Endodermal cell (in vitro differentiated cells): ENCODE measurements at regions not wholly inside any gene's neighbourhood (a gene's known extent, or its start where the extent isn't known, plus 50 kb on each side); places are given as distances from the start of the nearest gene placed in this dataset.

Source experiments
- DNase-seq: peaks from one replicate; pipeline ENCODE4 v3.0.0-alpha.2; 2017
- H3K27ac ChIP-seq: 2 replicates; pipeline ENCODE4 v1.5.1; 2013; ENCODE audit warnings: mild to moderate bottlenecking, low read depth, low read length, moderate library complexity
- H3K27me3 ChIP-seq: 2 replicates; pipeline ENCODE4 v1.6.1; 2013; ENCODE audit warnings: mild to moderate bottlenecking, low read length, moderate library complexity; ENCODE audit not compliant: insufficient read depth, control insufficient read depth, poor library complexity, severe bottlenecking
- H3K36me3 ChIP-seq: 2 replicates; pipeline ENCODE4 v1.7.0; 2013; ENCODE audit warnings: mild to moderate bottlenecking, low read length, moderate library complexity; ENCODE audit not compliant: control insufficient read depth, insufficient read depth
- H3K4me1 ChIP-seq: one replicate; pipeline ENCODE4 v1.7.0; 2013; ENCODE audit warnings: low read length; ENCODE audit not compliant: control insufficient read depth, insufficient read depth
- H3K4me3 ChIP-seq: 2 replicates; pipeline ENCODE4 v1.5.1; 2013; ENCODE audit warnings: mild to moderate bottlenecking, low read length, moderate library complexity
- H3K9ac ChIP-seq: 2 replicates; pipeline ENCODE4 v1.6.1; 2013; ENCODE audit warnings: mild to moderate bottlenecking, low read length, moderate library complexity; ENCODE audit not compliant: poor library complexity, severe bottlenecking; ENCODE audit errors: extremely low read depth
- H3K9me3 ChIP-seq: 2 replicates; pipeline ENCODE4 v1.6.1; 2013; ENCODE audit warnings: mild to moderate bottlenecking, low read length, moderate library complexity; ENCODE audit not compliant: control insufficient read depth
- H3K27ac Mint-ChIP-seq: 2 replicates; pipeline ENCODE4 v1.8.0; 2020; ENCODE audit warnings: mixed read lengths
- H3K27me3 Mint-ChIP-seq: 2 replicates; pipeline ENCODE4 v1.8.0; 2021; ENCODE audit warnings: mild to moderate bottlenecking, mixed read lengths; ENCODE audit not compliant: insufficient read depth
- H3K36me3 Mint-ChIP-seq: 2 replicates; pipeline ENCODE4 v1.8.0; 2020; ENCODE audit warnings: low read depth, mixed read lengths
- H3K4me1 Mint-ChIP-seq: 2 replicates; pipeline ENCODE4 v1.8.0; 2020; ENCODE audit warnings: mixed read lengths
- H3K4me3 Mint-ChIP-seq: 2 replicates; pipeline ENCODE4 v1.8.0; 2020; ENCODE audit warnings: mild to moderate bottlenecking, moderate library complexity, mixed read lengths
- H3K9me3 Mint-ChIP-seq: 2 replicates; pipeline ENCODE4 v1.8.0; 2020; ENCODE audit warnings: mild to moderate bottlenecking, mixed read lengths
- WGBS, 2 experiments: methylation state at CpG; one replicate each; pipeline versions ENCODE4 v1.1.5 to v1.1.7; 2013; ENCODE audit warnings: missing lambda C conversion rate in 2 of 2, mixed read lengths in 1 of 2; ENCODE audit not compliant: insufficient coverage in 1 of 2, insufficient read length in 1 of 2; 5-methylcytosine and 5-hydroxymethylcytosine counted together
- TF ChIP-seq, protein P1 (sequence below): fragments of 200-600 bp; sonication (generic); conservative IDR thresholded peaks from 2 replicates; pipeline ENCODE4 v1.5.0; 2021; ENCODE audit warnings: antibody characterized with exemption, mild to moderate bottlenecking

DNA sequence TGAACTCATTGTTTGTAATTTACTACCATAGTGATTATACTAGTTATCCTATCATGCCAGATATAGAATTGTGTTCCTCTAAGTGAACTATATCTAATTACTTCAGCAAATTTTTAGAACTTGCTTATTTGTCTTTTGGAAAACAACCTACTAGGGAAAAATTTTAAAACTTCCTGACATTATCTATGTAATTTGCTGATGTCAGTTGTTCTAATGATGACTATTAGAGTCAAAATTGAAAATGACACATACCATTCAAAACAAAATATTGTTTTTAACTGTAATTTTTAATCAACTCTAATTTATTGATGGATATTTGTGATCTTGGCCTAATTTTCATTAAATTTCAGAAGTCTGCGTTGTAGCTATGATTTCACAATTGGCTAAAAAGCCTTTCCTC, 106.7 kb upstream of the ROBO2 start:
- H3K36me3 Mint-ChIP-seq: no peaks in the 10 kb centered on the region
- no peak for DNase-seq
- Histone ChIP-seq H3K9ac (no peak overlapping the region), H3K4me1 (no peaks in the 10 kb centered on the region), H3K27me3 (no peaks in the 10 kb centered on the region), H3K27ac (no peak overlapping the region), H3K36me3 (no peaks in the 10 kb centered on the region), H3K4me3 (no peak overlapping the region), H3K9me3 (no peaks in the 10 kb centered on the region)
- no peaks in the 10 kb centered on the region for H3K4me1 Mint-ChIP-seq
- no peaks in the 10 kb centered on the region for H3K27me3 Mint-ChIP-seq
- TF ChIP-seq, protein P1, sequence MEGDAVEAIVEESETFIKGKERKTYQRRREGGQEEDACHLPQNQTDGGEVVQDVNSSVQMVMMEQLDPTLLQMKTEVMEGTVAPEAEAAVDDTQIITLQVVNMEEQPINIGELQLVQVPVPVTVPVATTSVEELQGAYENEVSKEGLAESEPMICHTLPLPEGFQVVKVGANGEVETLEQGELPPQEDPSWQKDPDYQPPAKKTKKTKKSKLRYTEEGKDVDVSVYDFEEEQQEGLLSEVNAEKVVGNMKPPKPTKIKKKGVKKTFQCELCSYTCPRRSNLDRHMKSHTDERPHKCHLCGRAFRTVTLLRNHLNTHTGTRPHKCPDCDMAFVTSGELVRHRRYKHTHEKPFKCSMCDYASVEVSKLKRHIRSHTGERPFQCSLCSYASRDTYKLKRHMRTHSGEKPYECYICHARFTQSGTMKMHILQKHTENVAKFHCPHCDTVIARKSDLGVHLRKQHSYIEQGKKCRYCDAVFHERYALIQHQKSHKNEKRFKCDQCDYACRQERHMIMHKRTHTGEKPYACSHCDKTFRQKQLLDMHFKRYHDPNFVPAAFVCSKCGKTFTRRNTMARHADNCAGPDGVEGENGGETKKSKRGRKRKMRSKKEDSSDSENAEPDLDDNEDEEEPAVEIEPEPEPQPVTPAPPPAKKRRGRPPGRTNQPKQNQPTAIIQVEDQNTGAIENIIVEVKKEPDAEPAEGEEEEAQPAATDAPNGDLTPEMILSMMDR: no peak
- H3K9me3 Mint-ChIP-seq: no peaks in the 10 kb centered on the region
- WGBS, 2 experiments: 67% methylated on average over 1 of the region's 1 CpG; no CpG with 5 or more reads in 1 of the 2 experiments
- no peak overlapping the region for H3K4me3 Mint-ChIP-seq
- H3K27ac Mint-ChIP-seq: no peak overlapping the region

DNA sequence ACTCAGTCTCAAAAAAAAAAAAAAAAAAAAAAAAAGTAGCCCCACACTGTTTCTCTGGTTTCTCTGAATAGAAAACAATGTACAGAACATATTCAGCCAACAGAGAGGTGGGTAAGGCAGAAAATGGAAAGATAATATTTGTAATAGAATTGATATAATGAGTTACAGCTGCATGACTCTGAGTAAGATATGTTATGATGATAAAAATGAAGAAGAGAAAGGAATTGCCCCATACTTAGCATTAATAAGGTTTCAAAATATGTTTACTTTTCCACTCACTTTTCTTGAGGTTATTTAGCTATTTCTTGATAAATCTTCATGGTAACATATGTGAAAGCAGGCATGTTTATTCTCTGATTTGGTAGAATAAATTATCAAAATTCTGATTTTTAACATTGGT, 100.9 kb upstream of the ROBO2 start:
- TF ChIP-seq, protein P1: no peak
- Mint-ChIP-seq H3K36me3 (no peaks in the 10 kb centered on the region), H3K4me3 (no peak overlapping the region), H3K27ac (no peak overlapping the region), H3K4me1 (peaks cover 3% of the 10 kb centered on the region), H3K9me3 (no peaks in the 10 kb centered on the region), H3K27me3 (no peaks in the 10 kb centered on the region)
- Histone ChIP-seq H3K27ac (no peak overlapping the region), H3K4me1 (no peaks in the 10 kb centered on the region), H3K36me3 (no peaks in the 10 kb centered on the region), H3K4me3 (no peak overlapping the region), H3K27me3 (no peaks in the 10 kb centered on the region), H3K9me3 (no peaks in the 10 kb centered on the region), H3K9ac (no peak overlapping the region)
- DNase-seq: no peak

DNA sequence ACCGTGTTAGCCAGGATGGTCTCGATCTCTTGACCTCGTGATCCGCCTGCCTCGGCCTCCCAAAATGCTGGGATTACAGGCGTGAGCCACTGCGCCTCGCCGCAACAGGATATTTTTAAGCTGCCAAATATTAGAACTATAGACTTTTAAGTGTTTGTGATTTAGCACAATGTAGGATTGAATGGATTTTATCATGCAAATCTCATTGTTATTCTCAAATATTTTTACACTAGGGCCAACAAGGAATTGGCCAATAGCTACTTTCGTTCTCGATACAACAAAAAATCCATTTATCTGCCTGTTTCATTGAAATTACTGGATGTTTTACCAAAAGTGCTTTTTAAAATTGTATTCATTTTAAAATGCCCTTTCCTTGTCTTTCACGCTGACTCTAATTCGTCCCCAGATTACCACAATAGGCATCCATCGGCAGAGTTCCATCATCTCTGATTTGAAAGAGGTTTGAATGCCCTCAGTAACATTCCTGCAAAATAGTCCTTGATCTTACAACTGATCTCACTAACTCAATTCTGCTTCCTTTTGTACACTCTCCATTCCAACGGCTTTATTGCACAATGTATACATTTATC, 99.6 kb upstream of the ROBO2 start:
- H3K4me1 ChIP-seq: no peaks in the 10 kb centered on the region
- no peak overlapping the region for H3K9ac ChIP-seq
- H3K4me3 Mint-ChIP-seq: no peak overlapping the region
- no peaks in the 10 kb centered on the region for H3K36me3 Mint-ChIP-seq
- no peak overlapping the region for H3K27ac Mint-ChIP-seq
- no peaks in the 10 kb centered on the region for H3K27me3 Mint-ChIP-seq
- H3K9me3 ChIP-seq: no peaks in the 10 kb centered on the region
- 96 to 99% methylated on average over 10 to 15 of the region's 15 CpGs for WGBS, 2 experiments
- no peaks in the 10 kb centered on the region for H3K27me3 ChIP-seq
- no peaks in the 10 kb centered on the region for H3K9me3 Mint-ChIP-seq
- H3K4me1 Mint-ChIP-seq: peaks cover 3% of the 10 kb centered on the region
- TF ChIP-seq, protein P1: no peak
- H3K4me3 ChIP-seq: no peak overlapping the region
- no peaks in the 10 kb centered on the region for H3K36me3 ChIP-seq
- H3K27ac ChIP-seq: no peak overlapping the region
- no peak for DNase-seq
